ENCODE measurements at regions not wholly inside any gene's neighbourhood (a gene's known extent, or its start where the extent isn't known, plus 50 kb on each side); places are given as distances from the start of the nearest gene placed in this dataset.

DNA sequence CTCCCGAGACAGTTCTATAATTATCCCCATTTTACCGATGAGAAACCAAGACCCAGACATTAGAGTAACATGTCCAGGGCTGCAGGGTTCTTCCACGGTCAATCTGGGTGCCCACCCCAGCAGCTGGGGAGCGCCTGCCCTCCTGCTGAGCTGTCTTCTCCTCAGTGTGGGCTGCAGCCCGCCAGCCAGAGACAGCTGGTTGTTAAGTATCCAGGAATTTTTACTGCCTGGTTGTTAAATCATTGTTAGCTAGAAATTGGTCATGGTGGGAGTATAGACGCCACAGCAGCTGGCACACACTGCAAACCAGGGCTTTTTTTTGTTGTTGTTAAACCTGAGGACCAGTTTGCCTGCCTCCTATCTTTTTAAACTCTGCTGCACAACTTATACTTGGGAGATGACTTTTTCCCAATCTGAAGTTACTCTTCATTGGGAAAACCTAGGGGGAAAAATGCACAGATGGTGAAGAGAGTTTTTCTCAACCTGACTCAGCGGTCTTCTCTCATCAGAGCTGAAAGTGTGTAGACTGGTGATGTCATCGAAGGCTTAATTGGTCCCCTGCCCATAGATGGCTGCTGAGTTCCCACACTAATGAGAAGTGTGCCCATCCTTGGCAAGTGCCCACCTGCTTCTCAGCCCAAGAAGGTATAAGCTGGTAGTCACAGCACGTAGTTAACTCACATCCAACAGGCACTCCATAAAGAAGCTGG is 208.6 kb downstream of the DRD1 start:
- peak; percentile 29 for DNase-seq

DNA sequence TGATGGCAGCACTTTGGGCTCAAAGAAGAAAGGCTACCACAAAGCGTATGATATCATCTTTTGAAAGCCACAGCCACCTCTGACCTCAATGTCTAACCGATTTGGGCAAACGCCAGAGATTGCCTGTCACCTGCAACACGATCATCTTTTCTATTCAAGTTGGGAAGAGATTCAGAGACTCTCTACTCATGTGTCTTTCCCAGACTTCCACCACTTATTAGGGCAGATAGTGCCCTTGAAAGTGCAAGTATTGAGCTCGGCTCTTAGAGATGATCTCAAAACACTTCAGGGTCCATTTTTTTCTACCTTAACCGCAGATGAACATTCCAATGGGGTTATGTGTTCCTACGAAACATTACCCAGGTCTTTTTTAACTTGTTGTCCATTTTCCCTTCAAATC is 213.7 kb downstream of the DRD1 start:
- no peak for DNase-seq

DNA sequence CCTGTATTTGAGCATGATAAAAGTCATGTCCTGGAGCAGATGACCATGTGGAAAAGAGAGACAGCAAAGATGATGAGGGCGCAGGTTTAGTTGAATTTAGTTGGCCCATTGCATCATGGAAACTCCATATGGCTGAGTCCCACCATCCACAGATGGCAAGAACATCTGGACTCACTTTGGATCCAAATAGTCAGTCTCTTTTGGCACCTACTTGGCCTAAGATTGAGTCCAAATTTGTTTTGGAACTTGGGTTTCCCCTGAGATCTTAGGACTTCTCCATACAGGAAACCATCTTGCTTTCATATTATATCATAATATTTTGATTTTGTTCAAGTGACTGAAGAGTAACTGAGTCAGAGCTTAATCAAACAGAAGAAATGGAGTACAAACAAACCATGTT is 217.5 kb downstream of the DRD1 start:
- DNase-seq, result no peak

DNA sequence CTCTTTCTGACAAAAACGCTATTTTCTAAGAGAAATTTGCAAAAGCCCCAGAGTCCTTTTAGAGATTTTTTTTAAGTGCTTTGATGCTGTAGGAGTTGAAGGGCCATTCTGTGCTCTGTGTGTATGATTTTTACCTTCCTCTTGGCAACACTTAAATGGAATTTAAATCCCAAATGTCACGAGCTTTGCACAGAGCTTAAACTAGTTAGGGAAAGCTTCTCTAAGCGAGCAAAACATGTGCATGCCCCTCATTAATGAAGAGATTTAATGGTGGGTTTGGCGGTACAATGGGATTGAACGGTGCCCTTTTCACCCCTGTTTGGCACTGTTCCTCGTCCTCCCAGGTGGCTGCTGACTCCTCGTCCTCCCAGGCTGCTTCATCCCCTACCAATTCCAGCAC is 220.7 kb downstream of the DRD1 start:
- no peak for DNase-seq

DNA sequence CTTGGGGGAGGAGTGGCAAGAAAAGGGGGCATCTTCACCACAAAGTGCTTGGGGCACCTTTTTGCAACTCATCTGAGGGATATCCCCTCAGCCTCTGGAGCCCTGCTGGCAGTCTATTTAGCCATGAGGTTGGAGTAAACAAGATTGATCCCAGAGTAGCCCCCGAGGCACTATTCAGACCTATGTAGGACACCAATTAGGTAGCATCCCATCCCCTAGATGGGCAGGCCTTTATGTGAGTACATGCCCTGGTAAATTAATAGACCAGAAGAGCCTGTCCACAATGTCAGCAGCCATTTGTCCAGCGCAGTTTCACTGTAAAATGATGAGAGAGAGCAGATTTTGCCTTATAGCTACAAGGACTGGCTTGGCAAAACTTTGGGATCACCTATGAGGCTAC is 221.4 kb downstream of the DRD1 start:
- no peak for DNase-seq

DNA sequence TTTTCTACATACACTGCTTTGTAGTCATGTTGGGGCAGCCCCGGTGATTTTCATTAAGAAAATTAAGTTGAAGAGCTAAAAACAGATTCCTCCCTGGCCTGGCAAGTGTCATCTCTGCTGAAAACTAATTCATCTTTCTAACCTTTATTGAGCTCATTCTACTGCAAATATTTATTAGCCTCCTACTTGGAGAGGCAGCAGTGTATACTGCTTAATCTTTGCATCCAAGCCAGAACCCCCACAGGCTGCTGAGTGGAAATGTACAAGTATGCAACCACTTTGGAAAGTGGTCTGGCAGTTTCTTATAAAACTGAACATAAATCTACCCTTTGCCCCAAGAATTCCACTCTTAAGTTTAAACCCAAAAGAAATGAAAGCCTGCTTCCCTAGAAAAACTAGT is 223.4 kb downstream of the DRD1 start:
- DNase-seq, result peak; percentile 32

DNA sequence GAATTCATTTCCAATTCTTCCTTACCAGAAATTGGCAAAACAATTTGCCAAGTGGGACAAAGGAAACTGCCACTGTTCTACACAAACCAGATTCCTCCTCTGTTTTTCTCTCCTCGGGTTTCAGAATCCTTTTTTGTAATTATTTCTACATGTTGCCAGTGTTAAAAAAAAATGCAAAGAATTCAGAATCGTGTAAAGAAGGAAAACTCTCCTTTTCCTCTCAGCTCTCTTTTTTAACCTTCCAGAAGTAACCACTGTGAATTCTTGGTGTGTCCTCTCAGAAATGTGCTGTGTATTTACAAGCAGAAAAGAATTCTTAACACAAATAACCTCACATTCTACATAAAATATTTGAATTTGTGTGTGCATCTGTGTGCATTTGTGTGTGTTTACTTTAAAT is 224.6 kb downstream of the DRD1 start:
- peak; percentile 31 for DNase-seq

DNA sequence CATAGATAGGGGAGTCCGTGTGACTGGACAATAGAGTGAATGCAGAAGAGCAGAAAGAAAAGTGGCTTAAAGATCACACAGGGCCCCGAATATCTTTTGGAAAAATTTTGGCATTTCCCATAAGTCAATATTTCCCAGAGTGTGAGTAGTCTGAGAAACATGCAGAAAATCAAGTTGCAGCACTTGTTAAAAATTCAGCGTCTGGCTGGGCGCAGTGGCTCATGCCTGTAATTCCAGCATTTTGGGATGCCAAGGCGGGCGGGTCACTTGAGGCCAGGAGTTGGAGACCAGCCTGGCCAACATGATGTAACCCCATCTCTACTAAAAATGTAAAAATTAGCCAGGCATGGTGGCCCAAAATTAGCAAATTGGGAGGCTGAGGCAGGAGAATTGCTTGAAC is 227.0 kb downstream of the DRD1 start:
- peak; percentile 57 for DNase-seq

DNA sequence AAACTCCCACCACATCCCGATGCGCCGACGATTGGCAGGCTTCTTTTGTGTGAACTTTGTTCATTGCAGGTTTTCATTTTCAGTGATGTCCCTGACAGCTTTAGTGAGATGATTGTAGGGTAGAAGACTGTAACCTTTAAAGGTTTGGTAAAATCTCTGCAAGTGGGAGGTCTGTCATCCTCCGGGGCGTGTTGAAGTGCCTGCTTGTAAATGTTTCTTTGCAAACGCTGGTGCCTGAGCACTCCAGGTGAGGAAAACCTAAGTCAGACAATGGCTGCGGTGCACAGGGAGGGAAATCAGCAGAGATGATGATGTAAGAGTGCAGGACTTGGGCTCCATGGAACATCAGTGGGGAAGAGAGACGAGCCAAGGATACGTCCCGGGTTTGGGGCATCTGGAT is 228.1 kb downstream of the DRD1 start:
- DNase-seq, result no peak

DNA sequence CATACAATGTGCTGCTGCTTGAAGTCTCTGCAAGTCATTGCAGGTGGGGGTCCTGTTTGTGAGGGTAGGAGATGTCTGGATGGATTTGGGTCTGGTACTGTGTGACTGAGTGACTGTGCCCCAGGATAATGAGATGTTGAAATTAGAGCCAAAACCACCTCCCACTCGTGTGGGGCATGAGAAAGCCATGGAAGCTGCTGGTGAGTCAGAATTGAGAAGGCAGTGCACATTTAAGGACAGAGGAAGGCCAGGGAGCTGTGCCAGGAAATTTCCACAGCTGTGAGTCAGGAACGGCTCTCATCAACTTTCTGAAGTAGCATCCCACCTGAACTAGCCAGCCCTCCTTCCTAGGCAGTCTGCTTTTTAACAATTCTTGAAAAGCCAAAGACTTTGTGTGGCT is 229.8 kb downstream of the DRD1 start:
- peak; percentile 89 for DNase-seq

DNA sequence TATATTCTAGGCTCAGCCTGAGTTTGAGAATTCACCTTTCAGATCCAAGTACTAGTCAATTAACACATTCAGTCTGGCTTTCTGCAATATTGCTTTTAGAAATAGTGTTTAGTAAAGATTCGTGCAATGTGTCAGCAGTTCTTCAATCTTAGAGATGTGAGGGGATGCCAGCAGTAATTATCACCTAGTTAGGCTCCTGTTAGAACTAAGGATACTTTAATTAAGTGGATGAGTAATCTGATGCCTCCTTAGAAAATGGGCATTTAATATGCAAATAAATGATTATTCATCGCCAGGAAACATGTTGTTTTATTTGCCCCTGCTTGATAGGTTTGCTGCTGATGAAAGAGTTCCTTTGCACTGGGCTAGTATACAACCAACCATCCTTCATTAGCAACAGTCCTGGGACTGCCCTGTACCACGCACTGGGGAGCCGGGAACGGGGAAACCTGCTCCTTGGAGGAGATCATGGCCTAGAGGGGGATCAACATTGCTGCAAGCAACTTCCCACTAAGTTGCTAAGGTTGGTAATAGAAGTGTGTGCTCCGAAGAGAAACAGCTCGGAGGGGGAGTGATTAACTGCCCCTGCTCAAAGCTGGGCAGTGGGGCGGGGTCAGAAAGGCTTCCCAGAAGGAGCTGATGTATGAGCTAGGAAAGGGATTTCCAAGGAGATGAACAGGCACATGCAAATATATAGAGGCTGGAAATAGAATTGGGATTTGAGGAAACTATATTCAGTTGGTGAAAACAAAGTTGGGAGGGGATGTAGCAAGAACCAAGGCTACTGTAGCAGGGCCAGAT is 231.8 kb downstream of the DRD1 start:
- DNase-seq, result no peak

DNA sequence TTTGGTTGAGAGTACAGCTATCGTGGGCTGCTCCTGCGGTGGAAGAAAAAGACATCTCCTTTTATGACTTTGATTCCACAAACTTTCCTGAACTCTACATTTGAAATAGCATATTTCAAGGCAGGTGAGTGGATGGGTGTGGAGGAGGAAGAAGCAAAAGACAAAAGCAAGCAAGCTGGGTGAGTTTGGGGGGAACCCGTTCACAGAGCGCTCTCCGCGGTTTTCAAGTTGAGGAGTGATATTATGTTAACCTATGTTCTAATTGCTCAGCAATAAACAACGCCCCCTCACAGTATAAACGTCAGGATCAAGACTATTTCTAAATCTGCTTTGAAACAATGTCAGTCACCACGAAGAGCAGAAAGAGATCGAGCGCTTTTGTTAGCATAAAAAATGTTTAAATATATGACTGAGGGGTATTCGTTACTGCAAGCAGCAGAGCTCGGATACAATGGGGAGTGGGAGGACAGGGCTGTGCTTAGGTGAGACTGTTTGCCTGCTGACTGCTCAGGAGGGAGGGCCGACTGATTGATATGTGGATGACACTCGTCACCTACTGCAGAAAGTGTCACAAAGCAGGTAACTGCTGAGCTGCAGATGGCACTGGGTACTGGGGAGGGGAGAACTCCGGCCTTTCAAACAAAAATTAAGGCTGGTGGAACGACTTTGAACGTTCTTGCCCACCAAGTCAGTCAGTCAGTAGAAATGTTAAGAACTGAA is 236.5 kb downstream of the DRD1 start:
- no peak for DNase-seq

DNA sequence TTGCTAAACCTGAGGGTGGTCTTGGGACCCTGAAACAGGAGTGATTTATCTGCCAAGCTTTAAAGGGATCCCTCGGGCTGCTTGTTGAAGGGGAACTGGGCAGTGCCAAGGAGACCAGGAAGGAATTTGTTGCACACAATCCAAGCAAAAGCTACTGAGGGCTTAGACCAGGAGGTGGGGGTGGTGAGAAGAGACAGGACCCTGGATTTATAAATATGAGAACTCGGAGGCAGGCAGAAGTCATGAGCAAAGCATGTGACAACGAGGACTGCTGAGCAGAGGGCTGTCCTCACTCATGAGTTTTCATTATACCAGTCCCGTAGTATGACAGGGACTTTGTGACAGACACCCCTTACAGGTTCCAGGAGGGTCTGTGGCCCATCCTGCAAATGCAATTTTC is 237.3 kb downstream of the DRD1 start:
- no peak for DNase-seq

DNA sequence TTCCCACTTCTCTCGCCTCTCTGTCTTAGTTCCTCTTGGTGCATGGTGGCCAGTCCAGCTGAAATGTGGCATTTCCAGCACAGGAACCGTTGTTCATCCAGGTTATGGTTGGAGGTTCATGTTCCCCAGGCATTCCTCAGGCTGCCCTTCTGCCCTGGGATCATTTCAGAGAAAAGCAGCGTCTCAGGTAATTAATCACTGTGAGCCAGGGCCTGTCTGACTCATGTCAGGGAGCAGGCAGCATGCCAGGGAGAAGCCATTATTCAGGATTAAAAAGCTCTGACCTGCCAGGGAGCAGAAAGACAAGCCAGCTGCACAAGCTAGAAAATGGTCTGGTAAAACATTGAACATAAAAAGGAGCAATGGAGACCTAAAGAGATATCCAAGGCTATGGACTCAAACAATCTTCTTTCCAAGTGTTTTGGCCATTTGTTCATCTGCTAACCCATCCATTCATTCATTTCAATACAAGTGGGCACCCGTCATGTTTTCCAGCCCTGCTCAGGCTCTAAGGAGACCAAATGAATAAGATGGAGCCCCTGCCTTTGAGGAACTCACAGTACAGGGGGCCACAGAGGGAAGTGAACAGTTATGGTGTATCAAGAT is 241.4 kb downstream of the DRD1 start:
- peak; percentile 84 for DNase-seq

DNA sequence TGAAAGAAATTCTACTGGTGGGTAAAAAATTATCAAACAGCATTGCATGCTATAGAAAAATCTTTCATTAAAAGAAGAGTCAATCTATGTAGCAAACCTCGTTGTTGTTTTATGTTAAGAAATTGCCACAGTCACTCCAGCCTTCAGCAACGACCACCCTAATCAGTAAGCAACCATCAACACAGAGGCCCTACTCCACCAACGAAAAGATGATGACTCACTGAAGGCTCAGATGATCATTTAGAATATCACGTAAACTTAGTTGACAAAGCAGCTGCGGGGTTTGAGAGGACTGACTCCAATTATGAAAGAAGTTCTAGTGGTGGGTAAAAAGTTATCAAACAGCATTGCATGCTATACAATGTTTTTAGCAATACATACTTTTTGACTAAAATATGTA is 242.6 kb downstream of the DRD1 start:
- DNase-seq, result no peak

DNA sequence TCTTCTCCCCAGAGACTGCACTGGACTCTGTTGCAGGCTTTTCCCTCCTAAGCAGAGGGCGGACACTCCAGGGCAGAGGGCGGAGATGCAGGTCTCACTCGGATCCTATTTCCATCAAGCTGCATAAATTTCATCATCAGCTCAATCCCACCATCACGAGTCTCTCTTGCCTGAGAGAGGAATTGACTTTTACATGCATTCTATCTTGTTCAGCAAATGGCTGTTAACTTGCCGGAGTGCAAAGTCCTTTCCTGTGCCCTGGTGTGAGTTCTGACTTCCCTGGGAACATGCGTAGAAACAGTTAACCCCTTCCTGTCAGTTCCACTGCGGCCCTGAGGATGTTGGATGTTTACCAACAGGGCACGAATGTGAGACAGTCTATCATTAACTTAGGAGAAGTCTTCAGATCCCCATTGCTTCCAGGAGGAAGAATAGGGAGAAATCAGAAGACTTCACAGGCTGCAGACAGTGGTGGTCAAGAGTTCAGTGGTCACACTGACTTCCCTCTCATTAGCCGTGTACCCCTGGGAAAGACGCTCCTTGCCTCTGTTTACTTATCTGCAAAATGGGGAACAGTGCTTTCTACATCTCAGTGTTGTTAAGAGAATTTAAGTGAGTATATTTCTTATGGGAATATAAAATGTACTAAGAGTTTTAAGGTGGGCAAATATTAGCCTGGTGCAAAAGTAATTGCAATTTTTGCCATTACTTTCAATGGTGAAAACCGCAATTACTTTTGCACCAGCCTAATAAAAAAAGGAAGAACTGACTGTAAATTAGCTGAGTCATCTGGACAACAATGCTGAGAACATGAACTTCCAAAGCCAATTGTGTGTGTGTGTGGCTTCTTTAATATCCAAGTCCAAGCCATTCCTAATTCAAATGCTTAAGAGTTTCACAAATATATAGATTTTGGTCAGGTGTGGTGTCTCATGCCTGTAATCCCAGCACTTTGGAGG is 248.0 kb downstream of the DRD1 start:
- peak; percentile 79 for DNase-seq

DNA sequence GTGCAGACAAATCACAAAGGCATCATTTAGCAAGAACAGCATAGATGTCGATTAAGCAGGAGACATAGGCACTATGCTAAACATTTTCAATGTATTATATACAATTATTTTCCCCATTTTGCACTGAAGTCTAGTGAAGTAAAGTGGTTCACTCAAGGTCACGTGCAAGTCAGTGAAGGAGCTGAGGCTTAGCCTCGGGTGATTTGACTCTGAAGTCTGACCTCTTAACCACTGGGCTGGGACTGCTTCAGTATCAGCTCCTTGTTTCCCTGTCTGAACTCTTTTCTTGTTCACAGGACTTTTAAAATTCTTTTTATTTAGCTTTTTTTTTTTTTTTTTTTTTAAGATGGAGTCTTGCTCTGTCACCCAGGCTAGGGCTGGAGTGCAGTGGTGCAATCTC is 262.7 kb downstream of the DRD1 start:
- no peak for DNase-seq

DNA sequence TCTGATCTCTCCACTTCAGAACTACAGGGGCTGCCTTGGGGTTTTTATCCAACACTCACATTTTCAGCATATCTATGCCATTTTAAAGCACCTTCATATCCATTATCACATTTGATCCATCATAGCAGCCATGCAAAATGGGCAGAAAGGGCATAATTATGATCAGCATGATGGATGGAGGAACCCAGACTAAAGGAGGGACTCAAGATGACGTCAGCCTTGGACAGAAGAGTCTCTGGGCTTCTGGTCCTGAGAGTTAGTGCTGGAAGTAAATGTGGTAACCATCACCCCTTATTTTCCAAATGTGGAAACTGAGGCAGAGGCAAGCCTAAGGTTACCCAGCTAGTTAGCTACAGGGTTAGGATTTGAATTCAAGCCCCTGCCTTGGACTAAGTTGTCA is 273.1 kb downstream of the DRD1 start:
- no peak for DNase-seq

DNA sequence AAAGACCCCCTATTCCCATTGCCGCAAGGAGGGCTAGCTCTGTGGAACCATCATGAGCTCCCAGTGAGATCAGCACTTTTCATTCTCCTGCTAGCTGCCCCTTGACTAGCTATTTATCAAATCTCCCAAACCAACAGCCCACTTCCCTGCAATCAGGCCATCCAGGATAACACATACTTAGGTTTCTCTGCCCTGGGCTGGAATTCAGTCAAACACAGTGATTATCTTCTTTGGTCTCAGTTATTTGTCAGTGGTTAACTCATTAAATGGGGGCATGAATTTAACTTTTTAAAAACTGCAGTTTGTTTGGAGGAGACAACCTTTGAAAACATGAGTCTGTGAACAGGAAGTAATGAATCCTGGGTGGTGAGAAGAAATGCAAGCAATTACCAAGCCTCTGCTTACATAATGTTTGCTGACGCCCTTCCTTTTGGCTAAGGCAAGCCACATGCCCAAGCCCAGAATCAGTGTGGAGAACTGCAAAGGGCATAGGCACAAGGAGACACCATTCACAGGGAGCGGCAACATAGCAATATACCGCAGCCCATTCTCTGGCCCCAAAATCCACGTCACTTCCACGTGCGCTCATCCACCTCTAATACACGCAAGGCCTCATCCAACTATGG is 275.0 kb downstream of the DRD1 start:
- DNase-seq, result no peak

DNA sequence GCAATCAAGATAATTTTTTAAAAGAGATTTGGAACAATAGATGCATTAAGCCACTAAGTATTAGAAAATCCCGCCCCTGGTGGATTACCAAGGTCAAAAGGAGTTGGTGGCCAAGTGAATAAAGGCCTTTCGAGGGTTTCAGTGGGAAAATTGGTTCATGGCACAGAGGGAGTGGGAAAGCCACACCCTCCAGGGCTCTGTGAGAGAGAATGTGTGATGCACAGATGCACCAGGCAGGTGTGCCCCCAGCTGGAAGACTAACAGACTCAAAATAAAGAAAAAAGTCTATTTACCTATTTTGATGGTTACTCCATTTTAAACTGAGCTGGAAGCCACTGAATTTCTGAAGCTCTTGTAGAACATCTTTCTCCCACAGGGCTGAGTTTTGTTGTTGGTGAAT is 278.0 kb downstream of the DRD1 start:
- no peak for DNase-seq

DNA sequence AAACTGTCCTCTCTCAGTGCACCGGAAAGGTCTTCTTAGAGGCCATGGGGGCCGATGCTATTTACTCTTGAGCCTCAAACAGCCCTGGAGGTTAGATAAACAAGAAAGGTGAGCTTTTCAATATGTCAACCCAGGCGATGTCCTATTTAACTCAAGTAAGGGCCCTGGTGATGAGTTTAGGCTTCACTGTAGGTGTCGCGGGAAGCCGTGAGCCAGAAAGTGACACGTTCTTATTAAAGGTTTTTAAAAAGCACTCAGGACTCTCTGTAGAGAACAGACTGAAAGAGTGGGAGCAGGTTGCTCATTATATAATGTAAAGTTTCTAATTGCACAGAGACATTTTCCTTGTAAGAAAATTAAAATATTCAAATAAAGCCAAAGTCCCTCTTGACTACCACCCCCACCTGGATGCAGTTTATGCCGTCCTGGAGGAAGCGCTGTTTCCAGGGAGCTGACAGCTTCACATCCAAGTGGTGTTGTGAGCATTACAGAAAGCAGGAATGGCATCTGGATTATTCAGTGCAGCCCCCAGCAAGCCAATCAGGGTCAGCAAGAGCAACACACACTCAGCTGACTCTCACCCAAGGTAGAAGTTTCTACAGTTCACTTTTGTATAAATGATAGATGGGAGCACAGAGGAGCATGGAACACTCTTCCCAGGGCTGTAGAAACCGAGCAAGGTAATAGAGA is 280.3 kb downstream of the DRD1 start:
- no peak for DNase-seq

Data from fibroblast of upper back skin (primary cell).